ENCODE measurements at regions not wholly inside any gene's neighbourhood (a gene's known extent, or its start where the extent isn't known, plus 50 kb on each side); places are given as distances from the start of the nearest gene placed in this dataset.

GRCh38 chr9:106358331-106358730 lies 504.6 kb upstream of the ZNF462 start:
- DNase-seq: no peak

- no peak for DNase-seq
These were observed 486.3 kb upstream of the ZNF462 start for GRCh38 chr9:106376689-106377088.

GRCh38 chr9:106383072-106383471 lies 479.9 kb upstream of the ZNF462 start:
- no peak for DNase-seq

- no peak for DNase-seq
These were observed 475.0 kb upstream of the ZNF462 start for GRCh38 chr9:106387965-106388364.

- no peak for DNase-seq
These were observed 469.7 kb upstream of the ZNF462 start for GRCh38 chr9:106393226-106393625.

- no peak for DNase-seq
These were observed 462.8 kb upstream of the ZNF462 start for GRCh38 chr9:106400170-106400569.

- DNase-seq: no peak
These were observed 462.0 kb upstream of the ZNF462 start for GRCh38 chr9:106400950-106401349.

- DNase-seq: no peak
These were observed 459.9 kb upstream of the ZNF462 start for GRCh38 chr9:106403081-106403480.

GRCh38 chr9:106404137-106404536 lies 458.8 kb upstream of the ZNF462 start:
- DNase-seq: no peak

GRCh38 chr9:106405871-106406435 lies 457.0 kb upstream of the ZNF462 start:
- DNase-seq: no peak

- DNase-seq: no peak
These were observed 448.9 kb upstream of the ZNF462 start for GRCh38 chr9:106414042-106414441.

GRCh38 chr9:106417685-106418084 lies 445.3 kb upstream of the ZNF462 start:
- DNase-seq: no peak

- no peak for DNase-seq
These were observed 443.1 kb upstream of the ZNF462 start for GRCh38 chr9:106419829-106420228.

- no peak for DNase-seq
These were observed 442.4 kb upstream of the ZNF462 start for GRCh38 chr9:106420511-106420944.

GRCh38 chr9:106421772-106422171 lies 441.2 kb upstream of the ZNF462 start:
- DNase-seq: no peak

GRCh38 chr9:106423575-106423974 lies 439.4 kb upstream of the ZNF462 start:
- no peak for DNase-seq

- DNase-seq: no peak
These were observed 430.3 kb upstream of the ZNF462 start for GRCh38 chr9:106432631-106433030.

- DNase-seq: no peak
These were observed 424.0 kb upstream of the ZNF462 start for GRCh38 chr9:106438928-106439327.

- DNase-seq: no peak
These were observed 421.7 kb upstream of the ZNF462 start for GRCh38 chr9:106441283-106441682.

- DNase-seq: no peak
These were observed 419.4 kb upstream of the ZNF462 start for GRCh38 chr9:106443520-106443919.

- no peak for DNase-seq
These were observed 417.9 kb upstream of the ZNF462 start for GRCh38 chr9:106445107-106445506.

GRCh38 chr9:106449336-106449927 lies 413.5 kb upstream of the ZNF462 start:
- DNase-seq: no peak

- no peak for DNase-seq
These were observed 412.4 kb upstream of the ZNF462 start for GRCh38 chr9:106450549-106450948.

GRCh38 chr9:106451223-106451622 lies 411.7 kb upstream of the ZNF462 start:
- no peak for DNase-seq

GRCh38 chr9:106456581-106456980 lies 406.4 kb upstream of the ZNF462 start:
- DNase-seq: no peak
